Smooth muscle cell (in vitro differentiated cells): ENCODE measurements at regions not wholly inside any gene's neighbourhood (a gene's known extent, or its start where the extent isn't known, plus 50 kb on each side); places are given as distances from the start of the nearest gene placed in this dataset.
"Not testable (repeated sequence)": the region's sequence is repeated elsewhere in the genome, so short reads cannot be mapped to it uniquely, and the experiment has no call there.

Experiments
- DNase-seq: peaks from one replicate; lab custom pipeline; 2025; ENCODE audit not compliant: unreplicated experiment; lab: John Stamatoyannopoulos, UW
- H2AFZ ChIP-seq: fragments of 200-600 bp; sonication (generic); 2 replicates; pipeline ENCODE4 v1.6.0; 2016; ENCODE audit warnings: antibody characterized with exemption, low read depth, mild to moderate bottlenecking
- H3F3A ChIP-seq: fragments of 200-600 bp; sonication (generic); 2 replicates; pipeline ENCODE4 v1.6.0; 2017; ENCODE audit warnings: antibody characterized with exemption, low read depth
- H3K27ac ChIP-seq: fragments of 200-600 bp; sonication (generic); 2 replicates; pipeline ENCODE4 v1.5.1; 2016; ENCODE audit warnings: low read depth, mild to moderate bottlenecking
- H3K27me3 ChIP-seq: fragments of 200-600 bp; sonication (generic); 2 replicates; pipeline ENCODE4 v1.6.1; 2016; ENCODE audit warnings: low read depth, mild to moderate bottlenecking
- H3K36me3 ChIP-seq: fragments of 200-600 bp; sonication (generic); 2 replicates; pipeline ENCODE4 v1.5.1; 2016; ENCODE audit warnings: low read depth
- H3K4me1 ChIP-seq: fragments of 200-600 bp; sonication (generic); 2 replicates; pipeline ENCODE4 v1.5.1; 2016; ENCODE audit warnings: low read depth
- H3K4me2 ChIP-seq: fragments of 200-600 bp; sonication (generic); 2 replicates; pipeline ENCODE4 v1.6.0; 2016; ENCODE audit warnings: mild to moderate bottlenecking
- H3K4me3 ChIP-seq: fragments of 200-600 bp; sonication (generic); 2 replicates; pipeline ENCODE4 v1.5.1; 2016; ENCODE audit warnings: mild to moderate bottlenecking
- H3K79me2 ChIP-seq: fragments of 200-600 bp; sonication (generic); 2 replicates; pipeline ENCODE4 v1.6.0; 2016; ENCODE audit warnings: low read depth, mild to moderate bottlenecking
- H3K9ac ChIP-seq: fragments of 200-600 bp; sonication (generic); 2 replicates; pipeline ENCODE4 v1.6.0; 2016; ENCODE audit warnings: low read depth
- H3K9me3 ChIP-seq: fragments of 200-600 bp; sonication (generic); replicated peaks from 2 replicates; pipeline ENCODE4 v1.5.1; 2016; ENCODE audit warnings: low read depth
- H4K20me1 ChIP-seq: fragments of 200-600 bp; sonication (generic); 2 replicates; pipeline ENCODE4 v1.6.0; 2016; ENCODE audit warnings: low read depth
- CTCF ChIP-seq: fragments of 200-600 bp; sonication (generic); IDR thresholded peaks from 2 replicates; pipeline ENCODE4 v1.5.1; 2017; ENCODE audit warnings: borderline replicate concordance, mild to moderate bottlenecking, antibody characterized with exemption; ENCODE audit not compliant: insufficient read depth, poor library complexity, severe bottlenecking
- WGBS: methylation state at CpG from one replicate; pipeline ENCODE4 v1.1.7; 2016; ENCODE audit warnings: low lambda C conversion rate; 5-methylcytosine and 5-hydroxymethylcytosine counted together

- no peaks in the 10 kb centered on the region for H3K36me3 ChIP-seq
- H3K4me1 ChIP-seq: no peaks in the 10 kb centered on the region
- no peaks in the 10 kb centered on the region for H3K27me3 ChIP-seq
- H2AFZ ChIP-seq: no peak overlapping the region
- no peak for DNase-seq
- H3K9ac ChIP-seq: no peak overlapping the region
- no peaks in the 10 kb centered on the region for H3F3A ChIP-seq
- H4K20me1 ChIP-seq: no peaks in the 10 kb centered on the region
- TF ChIP-seq CTCF: no peak
- no peaks in the 10 kb centered on the region for H3K9me3 ChIP-seq
- 68% methylated on average over 6 of the region's 6 CpGs for WGBS
- H3K27ac ChIP-seq: no peak overlapping the region
- H3K4me2 ChIP-seq: no peak overlapping the region
- no peak overlapping the region for H3K4me3 ChIP-seq
- H3K79me2 ChIP-seq: no peaks in the 10 kb centered on the region
Measured at GRCh38 chr7:146057958-146058357, 58.6 kb upstream of the CNTNAP2 start.

GRCh38 chr7:146054909-146055308 is 61.7 kb upstream of the CNTNAP2 start:
- Histone ChIP-seq H2AFZ (no peak overlapping the region), H3K9me3 (no peaks in the 10 kb centered on the region), H3K27ac (no peak overlapping the region), H4K20me1 (no peaks in the 10 kb centered on the region), H3K4me2 (no peak overlapping the region), H3K4me3 (no peak overlapping the region), H3K36me3 (no peaks in the 10 kb centered on the region), H3F3A (no peaks in the 10 kb centered on the region), H3K4me1 (no peaks in the 10 kb centered on the region), H3K79me2 (no peaks in the 10 kb centered on the region), H3K27me3 (no peaks in the 10 kb centered on the region), H3K9ac (no peak overlapping the region)
- DNase-seq: no peak
- WGBS: 69% methylated on average over 2 of the region's 2 CpGs
- no peak for TF ChIP-seq CTCF

GRCh38 chr7:146053492-146053891 is 63.1 kb upstream of the CNTNAP2 start:
- Histone ChIP-seq H2AFZ (no peak overlapping the region), H4K20me1 (no peaks in the 10 kb centered on the region), H3K4me2 (no peak overlapping the region), H3K79me2 (no peaks in the 10 kb centered on the region), H3K36me3 (no peaks in the 10 kb centered on the region), H3K27me3 (no peaks in the 10 kb centered on the region), H3F3A (no peaks in the 10 kb centered on the region), H3K4me1 (no peaks in the 10 kb centered on the region), H3K9ac (no peak overlapping the region), H3K9me3 (no peaks in the 10 kb centered on the region), H3K4me3 (no peak overlapping the region), H3K27ac (no peak overlapping the region)
- DNase-seq: no peak
- TF ChIP-seq CTCF: no peak
- 82% methylated on average over 4 of the region's 4 CpGs for WGBS

- H2AFZ ChIP-seq, H4K20me1 ChIP-seq, H3F3A ChIP-seq, H3K4me2 ChIP-seq, H3K79me2 ChIP-seq, H3K27ac ChIP-seq, H3K4me3 ChIP-seq, DNase-seq, H3K27me3 ChIP-seq, H3K9ac ChIP-seq, H3K9me3 ChIP-seq, H3K4me1 ChIP-seq, H3K36me3 ChIP-seq: not testable (repeated sequence)
- 95% methylated on average over 14 of the region's 14 CpGs for WGBS
Measured at GRCh38 chr7:146043310-146043709, 73.3 kb upstream of the CNTNAP2 start.
